Transverse colon (tissue), 4 donors: ENCODE measurements at regions not wholly inside any gene's neighbourhood (a gene's known extent, or its start where the extent isn't known, plus 50 kb on each side); places are given as distances from the start of the nearest gene placed in this dataset.

Experiments
- DNase-seq: peaks from one replicate; pipeline ENCODE4 v3.0.0-alpha.2; 2019
- H3K27ac ChIP-seq, 4 donors: fragments of 200-600 bp; sonication (generic); 2 replicates each; pipeline ENCODE4 v1.5.1; 2016 to 2018; ENCODE audit warnings: inconsistent platforms in 4 of 4
- H3K27me3 ChIP-seq: fragments of 200-600 bp; sonication (generic); 2 replicates; pipeline ENCODE4 v1.5.1; 2017; ENCODE audit warnings: inconsistent platforms
- H3K36me3 ChIP-seq, 4 donors: fragments of 200-600 bp; sonication (generic); 2 replicates each; pipeline ENCODE4 v1.5.1; 2017 to 2019; ENCODE audit warnings: inconsistent platforms in 4 of 4
- H3K4me1 ChIP-seq, 4 donors: fragments of 200-600 bp; sonication (generic); 2 replicates each; pipeline ENCODE4 v1.5.1; 2017 to 2020; ENCODE audit warnings: inconsistent platforms in 4 of 4
- H3K4me3 ChIP-seq, 4 donors: fragments of 200-600 bp; sonication (generic); 1 replicate in 1 of 4; 2 replicates in 3 of 4; pipeline versions ENCODE4 v1.5.1 to v1.6.1; 2017 to 2019; ENCODE audit warnings: inconsistent platforms in 4 of 4
- H3K9me3 ChIP-seq, 2 donors: fragments of 200-600 bp; sonication (generic); 2 replicates each; pipeline ENCODE4 v1.5.1; 2017 to 2019; ENCODE audit warnings: inconsistent platforms in 2 of 2
- EP300 ChIP-seq: sonication (generic); formaldehyde crosslinking; IDR thresholded peaks from one replicate; pipeline ENCODE4 v1.6.1; 2017; ENCODE audit warnings: antibody characterized with exemption, low read depth
- POLR2A ChIP-seq: fragments of 450-650 bp; IDR thresholded peaks from one replicate; pipeline ENCODE4 v1.6.1; 2016; ENCODE audit warnings: antibody characterized with exemption, mild to moderate bottlenecking, moderate library complexity
- POLR2AphosphoS5 ChIP-seq, 3 donors: sonication (generic); formaldehyde crosslinking; IDR thresholded peaks; one replicate each; pipeline ENCODE4 v1.6.1; 2016; ENCODE audit warnings: antibody characterized with exemption in 3 of 3
- WGBS, 2 donors: methylation state at CpG; one replicate each; pipeline ENCODE4 v1.1.5; 2018; ENCODE audit warnings: low coverage in 1 of 2; 5-methylcytosine and 5-hydroxymethylcytosine counted together
- in situ Hi-C, 4 donors: fragments of 200-750 bp; cut with MboI; loops; one replicate each; pipeline versions ENCODE4 v1.15.0 to v1.15.1; 2017; ENCODE audit warnings: low sequenced_read_pairs in 3 of 4, low pct_ligation_motif_present in 1 of 4, low pct_unique_long_range_greater_than_20kb in 1 of 4
- intact Hi-C: fragments of 100-400 bp; cut with DNase I; formaldehyde crosslinking; loops from one replicate; pipeline ENCODE4 v1.15.1; 2023; ENCODE audit warnings: low total_unique reads
- TF ChIP-seq, protein P1 (sequence below), 5 experiments: fragments of 200-600 bp in 3 of 5; fragments of 450-650 bp in 2 of 5; sonication (generic) in 3 of 5; IDR thresholded peaks; 1 replicate in 2 of 5; 2 replicates in 3 of 5; pipeline ENCODE4 v1.5.1; 2016 to 2017; ENCODE audit warnings: antibody characterized with exemption in 5 of 5, inconsistent platforms in 3 of 5, mild to moderate bottlenecking in 2 of 5, moderate library complexity in 1 of 5

DNA sequence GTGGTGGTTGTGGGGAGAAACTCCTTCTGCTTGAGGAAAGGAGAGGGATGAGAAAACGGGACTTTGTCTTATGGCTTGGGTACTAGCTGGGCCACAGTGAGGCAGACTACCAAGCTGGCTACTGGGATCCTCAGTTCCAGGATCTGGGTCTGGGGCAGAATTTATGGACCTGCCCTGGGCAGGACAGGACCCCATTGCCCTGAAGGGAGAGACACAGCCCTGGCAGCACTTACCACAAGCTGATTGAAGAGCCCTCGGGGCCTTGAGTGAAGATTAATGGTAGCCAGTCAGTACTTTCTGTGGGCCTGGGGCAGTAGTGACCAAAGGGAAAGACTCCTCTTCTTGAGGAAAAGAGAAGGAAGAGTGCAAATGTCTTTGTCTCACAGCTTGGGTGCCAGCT lies 799.7 kb downstream of the SI start:
- H3K9me3 ChIP-seq = no peaks in the 10 kb centered on the region
- no peaks in the 10 kb centered on the region for H3K27me3 ChIP-seq
- no peak overlapping the region for H3K27ac ChIP-seq
- no peaks in the 10 kb centered on the region for H3K36me3 ChIP-seq
- intact Hi-C loops = no loop called here
- H3K4me3 ChIP-seq = no peak overlapping the region
- no peak for DNase-seq
- in situ Hi-C loops = no loop called here
- WGBS, 2 donors = 71% methylated on average over 2 of the region's 2 CpGs; no CpG with 5 or more reads in 1 of the 2 donors
- TF ChIP-seq POLR2A = no peak
- TF ChIP-seq EP300 = no peak
- TF ChIP-seq POLR2AphosphoS5 (IDR thresholded peaks at IDR 0.05) = no peak
- TF ChIP-seq, protein P1, sequence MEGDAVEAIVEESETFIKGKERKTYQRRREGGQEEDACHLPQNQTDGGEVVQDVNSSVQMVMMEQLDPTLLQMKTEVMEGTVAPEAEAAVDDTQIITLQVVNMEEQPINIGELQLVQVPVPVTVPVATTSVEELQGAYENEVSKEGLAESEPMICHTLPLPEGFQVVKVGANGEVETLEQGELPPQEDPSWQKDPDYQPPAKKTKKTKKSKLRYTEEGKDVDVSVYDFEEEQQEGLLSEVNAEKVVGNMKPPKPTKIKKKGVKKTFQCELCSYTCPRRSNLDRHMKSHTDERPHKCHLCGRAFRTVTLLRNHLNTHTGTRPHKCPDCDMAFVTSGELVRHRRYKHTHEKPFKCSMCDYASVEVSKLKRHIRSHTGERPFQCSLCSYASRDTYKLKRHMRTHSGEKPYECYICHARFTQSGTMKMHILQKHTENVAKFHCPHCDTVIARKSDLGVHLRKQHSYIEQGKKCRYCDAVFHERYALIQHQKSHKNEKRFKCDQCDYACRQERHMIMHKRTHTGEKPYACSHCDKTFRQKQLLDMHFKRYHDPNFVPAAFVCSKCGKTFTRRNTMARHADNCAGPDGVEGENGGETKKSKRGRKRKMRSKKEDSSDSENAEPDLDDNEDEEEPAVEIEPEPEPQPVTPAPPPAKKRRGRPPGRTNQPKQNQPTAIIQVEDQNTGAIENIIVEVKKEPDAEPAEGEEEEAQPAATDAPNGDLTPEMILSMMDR (IDR thresholded peaks at IDR 0.05) = no peak
- no peaks in the 10 kb centered on the region for H3K4me1 ChIP-seq

DNA sequence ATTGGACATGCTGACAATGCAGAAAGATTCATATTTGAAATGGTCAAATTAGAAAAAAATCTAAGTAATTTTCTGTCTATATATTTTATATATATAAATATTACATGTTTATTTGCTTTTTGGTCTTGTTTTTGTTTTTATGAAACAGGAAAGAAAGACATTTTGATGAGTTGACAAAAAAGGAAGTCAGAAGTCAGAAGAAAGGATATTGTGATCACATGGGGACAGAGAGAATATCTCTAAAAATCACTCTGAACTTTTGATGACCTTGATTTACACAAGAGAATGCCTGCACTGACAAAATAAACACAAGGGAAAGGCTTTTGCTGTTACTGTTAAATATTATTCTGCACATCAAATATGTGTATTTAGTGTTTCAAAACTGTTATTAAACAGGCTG lies 811.2 kb downstream of the SI start:
- Histone ChIP-seq H3K4me1 (no peaks in the 10 kb centered on the region), H3K36me3 (no peaks in the 10 kb centered on the region), H3K9me3 (peaks cover 0 to 6% of the 10 kb centered on the region in 2 donors), H3K4me3 (no peak overlapping the region), H3K27ac (no peak overlapping the region), H3K27me3 (no peaks in the 10 kb centered on the region)
- no peak for DNase-seq
- in situ Hi-C loops (no loop called here), intact Hi-C loops (no loop called here)
- TF ChIP-seq POLR2A = no peak
- TF ChIP-seq, protein P1 (IDR thresholded peaks at IDR 0.05) = no peak
- no peak for TF ChIP-seq EP300
- TF ChIP-seq POLR2AphosphoS5 (IDR thresholded peaks at IDR 0.05) = no peak

DNA sequence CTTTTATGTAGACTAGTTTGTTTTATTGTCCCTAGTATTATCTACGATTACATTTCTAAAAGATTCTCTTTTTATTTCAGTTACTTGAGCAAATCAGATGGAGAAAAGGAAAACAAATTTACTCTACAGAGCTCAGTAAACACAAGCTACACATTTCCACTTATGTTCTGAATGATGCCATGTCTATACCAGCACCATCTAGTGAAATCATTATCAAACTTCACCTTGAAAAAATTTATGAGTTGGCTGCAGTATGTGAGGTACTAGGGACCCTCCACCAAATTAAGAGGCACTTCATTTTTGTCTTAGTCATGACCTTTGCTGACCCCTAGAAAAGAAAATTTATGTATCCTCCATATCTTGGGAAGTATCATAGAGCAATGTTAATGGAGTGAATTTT lies 827.4 kb downstream of the SI start:
- Histone ChIP-seq H3K27me3 (no peaks in the 10 kb centered on the region), H3K27ac (no peak overlapping the region), H3K36me3 (no peaks in the 10 kb centered on the region), H3K4me3 (no peak overlapping the region), H3K4me1 (no peaks in the 10 kb centered on the region), H3K9me3 (no peaks in the 10 kb centered on the region)
- intact Hi-C loops (no loop called here), in situ Hi-C loops (no loop called here)
- WGBS, 2 donors = 68 to 69% methylated on average over 1 of the region's 1 CpG
- no peak for TF ChIP-seq EP300
- TF ChIP-seq, protein P1 (IDR thresholded peaks at IDR 0.05) = no peak
- TF ChIP-seq POLR2A = no peak
- TF ChIP-seq POLR2AphosphoS5 (IDR thresholded peaks at IDR 0.05) = no peak
- no peak for DNase-seq

DNA sequence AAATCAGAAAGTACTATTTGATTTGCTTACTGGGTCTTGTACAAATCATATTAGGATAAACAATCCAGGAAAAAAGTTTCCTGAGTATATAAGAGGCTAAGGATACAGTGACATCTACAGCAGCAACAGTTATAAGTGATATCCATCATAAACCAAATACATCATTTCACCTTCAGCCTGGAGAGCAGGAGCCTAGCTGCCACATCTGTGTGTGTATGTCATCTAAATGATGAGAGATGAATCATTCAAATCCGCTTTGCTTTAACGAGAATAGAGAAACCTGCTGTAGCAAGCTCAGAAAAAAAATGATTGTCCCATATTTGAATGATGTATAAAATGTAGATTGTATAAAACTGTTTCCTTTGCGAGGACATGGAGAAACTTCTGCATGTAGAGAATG lies 841.4 kb downstream of the SI start:
- Histone ChIP-seq H3K9me3 (no peaks in the 10 kb centered on the region), H3K36me3 (no peaks in the 10 kb centered on the region), H3K27me3 (no peaks in the 10 kb centered on the region), H3K27ac (no peak overlapping the region), H3K4me3 (no peak overlapping the region), H3K4me1 (no peaks in the 10 kb centered on the region)
- in situ Hi-C loops (no loop called here), intact Hi-C loops (no loop called here)
- 80 to 83% methylated on average over 3 of the region's 3 CpGs for WGBS, 2 donors
- TF ChIP-seq POLR2AphosphoS5 (IDR thresholded peaks at IDR 0.05) (no peak), POLR2A (no peak), EP300 (no peak)
- TF ChIP-seq, protein P1 (IDR thresholded peaks at IDR 0.05) = no peak
- DNase-seq = no peak
